HG02938 (cell line): ENCODE measurements at regions not wholly inside any gene's neighbourhood (a gene's known extent, or its start where the extent isn't known, plus 50 kb on each side); places are given as distances from the start of the nearest gene placed in this dataset.
"Not testable (repeated sequence)": the region's sequence is repeated elsewhere in the genome, so short reads cannot be mapped to it uniquely, and the experiment has no call there.

Source experiments
- ATAC-seq: cut with Tn5 transposase; IDR thresholded peaks from one replicate; pipeline ENCODE4 v1.9.1; 2021; ENCODE audit warnings: mild to moderate bottlenecking, moderate library complexity; ENCODE audit not compliant: unreplicated experiment

- no peak for ATAC-seq
Observed at GRCh38 chr1:60918867-60919266, 163.5 kb upstream of the NFIA start.

GRCh38 chr1:60916906-60917305 lies 165.5 kb upstream of the NFIA start:
- ATAC-seq = no peak

GRCh38 chr1:60916199-60916598 lies 166.2 kb upstream of the NFIA start:
- no peak for ATAC-seq

GRCh38 chr1:60915441-60915840 lies 166.9 kb upstream of the NFIA start:
- ATAC-seq = no peak

DNA sequence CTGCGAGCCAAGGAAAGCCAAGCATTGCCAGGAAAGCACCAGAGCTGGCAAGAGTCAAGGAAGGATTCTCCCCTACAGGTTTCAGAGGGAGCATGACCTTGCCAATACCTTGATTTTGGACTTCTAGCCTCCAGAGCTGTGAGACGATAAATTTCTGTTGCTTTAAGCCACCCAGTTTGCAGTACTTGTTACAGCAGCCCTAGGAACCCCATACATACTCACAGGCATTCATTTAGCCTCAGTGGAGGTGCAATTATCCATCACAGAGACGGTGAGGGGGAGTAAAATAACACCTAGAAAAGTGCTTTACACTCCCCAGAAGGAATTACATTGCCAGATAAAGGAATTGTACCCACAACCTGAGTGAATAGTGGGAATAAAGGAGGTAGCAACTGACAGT lies 167.4 kb upstream of the NFIA start:
- ATAC-seq = no peak

DNA sequence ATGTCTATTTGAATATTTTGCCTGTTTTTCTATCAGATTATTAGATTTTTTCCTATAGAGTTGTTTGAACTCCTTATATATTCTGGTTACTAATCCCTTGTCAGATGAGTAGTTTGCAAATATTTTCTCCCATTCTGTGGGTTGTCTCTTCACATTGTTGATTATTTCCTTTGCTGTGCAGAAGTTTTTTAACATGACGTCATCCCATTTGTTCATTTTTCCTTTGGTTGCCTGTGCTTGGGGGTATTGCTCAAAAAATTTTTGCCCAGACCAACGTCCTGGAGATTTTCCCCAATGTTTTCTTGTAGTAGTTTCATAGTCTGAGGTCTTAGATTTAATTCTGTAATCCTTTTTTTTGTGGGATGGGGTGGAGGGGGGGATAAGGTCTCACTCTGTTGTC lies 168.7 kb upstream of the NFIA start:
- not testable (repeated sequence) for ATAC-seq

DNA sequence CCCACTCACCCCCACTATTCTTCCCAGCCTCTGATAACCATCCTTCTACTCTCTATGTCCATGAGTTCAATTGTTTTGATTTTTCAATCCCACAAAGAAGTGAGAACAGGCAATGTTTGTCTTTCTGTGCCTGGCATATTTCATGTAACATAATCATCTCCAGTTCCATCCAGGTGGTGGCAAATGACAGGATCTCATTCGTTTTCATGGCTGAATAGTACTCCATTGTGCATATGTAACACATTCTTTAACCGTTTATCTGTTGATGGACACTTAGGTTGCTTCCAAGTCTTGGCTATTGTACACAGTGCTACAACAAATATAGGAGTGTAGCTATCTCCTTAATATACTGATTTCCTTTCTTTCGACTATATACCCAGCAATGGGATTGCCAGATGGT lies 169.3 kb upstream of the NFIA start:
- ATAC-seq = no peak

GRCh38 chr1:60911966-60912697 lies 170.2 kb upstream of the NFIA start:
- ATAC-seq = no peak

GRCh38 chr1:60908159-60908558 lies 174.2 kb upstream of the NFIA start:
- no peak for ATAC-seq

DNA sequence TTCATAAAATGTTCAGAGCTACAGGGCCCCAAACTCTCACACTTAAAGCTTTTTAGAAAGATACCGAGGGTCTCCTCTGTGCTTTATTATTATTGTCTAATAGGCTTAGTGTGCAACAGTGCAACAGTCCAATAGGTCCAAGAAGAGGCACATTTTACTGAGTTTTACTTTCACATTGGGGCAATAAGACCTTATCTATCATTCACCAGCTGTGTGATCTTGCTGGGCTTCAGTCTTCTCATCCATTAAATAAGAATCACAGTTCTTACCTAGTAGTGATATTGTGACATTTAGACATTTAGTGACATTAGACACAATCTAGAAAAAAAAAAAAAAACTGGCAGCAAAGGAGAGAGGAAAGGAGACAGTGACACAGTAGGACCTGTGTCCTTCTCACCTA lies 175.8 kb upstream of the NFIA start:
- ATAC-seq = no peak

- no peak for ATAC-seq
Observed at GRCh38 chr1:60906039-60906438, 176.3 kb upstream of the NFIA start.

GRCh38 chr1:60904099-60904851 lies 178.1 kb upstream of the NFIA start:
- ATAC-seq = no peak

DNA sequence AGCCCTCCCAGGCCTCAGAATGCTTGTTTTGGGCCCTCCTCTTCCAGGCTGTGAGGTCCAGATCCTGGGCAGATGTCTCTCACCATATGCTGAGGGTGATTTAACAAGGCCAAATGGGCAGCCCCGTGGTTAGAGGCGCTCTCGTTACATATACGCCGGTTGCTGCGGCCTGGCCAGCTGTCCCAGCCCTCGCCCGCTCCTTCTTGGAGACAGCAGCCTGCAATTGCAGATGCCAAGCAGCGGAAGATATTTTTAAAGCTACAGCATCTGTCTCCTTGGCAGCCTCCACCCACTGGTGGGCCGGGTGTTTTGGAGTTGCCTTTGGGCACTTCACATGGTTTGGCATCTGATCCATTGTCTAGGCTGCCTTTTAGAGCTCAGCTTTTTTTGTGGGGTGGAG lies 178.8 kb upstream of the NFIA start:
- no peak for ATAC-seq

GRCh38 chr1:60899464-60899863 lies 182.9 kb upstream of the NFIA start:
- ATAC-seq = no peak

DNA sequence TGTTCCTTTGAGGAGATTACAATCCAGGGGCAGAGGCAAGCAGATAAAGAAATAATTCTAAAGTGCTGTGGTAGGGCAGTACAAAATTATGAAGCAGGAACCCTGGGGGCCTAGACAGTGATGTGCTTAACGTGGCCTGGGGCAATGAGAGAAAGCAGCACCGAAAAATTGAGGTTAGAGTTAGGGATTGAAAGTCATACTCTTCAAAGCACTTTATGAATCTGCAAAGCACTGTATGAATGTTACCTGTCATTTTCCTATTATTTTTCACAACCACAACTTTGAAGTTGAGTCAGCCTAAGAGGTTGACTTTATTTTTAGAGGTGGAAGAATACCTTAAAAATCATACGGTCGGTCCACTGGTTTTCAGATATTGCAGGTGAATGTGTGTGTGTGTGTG lies 183.4 kb upstream of the NFIA start:
- ATAC-seq = peak; percentile 89

- no peak for ATAC-seq
Observed at GRCh38 chr1:60898413-60898812, 183.9 kb upstream of the NFIA start.

GRCh38 chr1:60896701-60897363 lies 185.5 kb upstream of the NFIA start:
- ATAC-seq = no peak

GRCh38 chr1:60895701-60896100 lies 186.7 kb upstream of the NFIA start:
- no peak for ATAC-seq

- no peak for ATAC-seq
Observed at GRCh38 chr1:60895252-60895651, 187.1 kb upstream of the NFIA start.

- no peak for ATAC-seq
Observed at GRCh38 chr1:60894741-60895140, 187.6 kb upstream of the NFIA start.

GRCh38 chr1:60894130-60894529 lies 188.2 kb upstream of the NFIA start:
- ATAC-seq = no peak
